HCT116 (cell line): ENCODE measurements at regions not wholly inside any gene's neighbourhood (a gene's known extent, or its start where the extent isn't known, plus 50 kb on each side); places are given as distances from the start of the nearest gene placed in this dataset.

Experiments
- ATAC-seq: fragments of 200-7000 bp; cut with Tn5 transposase; 2 replicates; pipeline ENCODE4 v1.9.1; 2020; ENCODE audit warnings: mild to moderate bottlenecking, moderate library complexity
- BruUV-seq: library from RNA; stranded (reverse); fragments of 400-500 nt; replicated peaks from 2 replicates; lab custom pipeline; 2021; lab: Mats Ljungman, UMichigan
- CTCF ChIA-PET: fragments of 300-600 bp; sonication (Branson Sonifier 250); formaldehyde crosslinking; loops from one replicate; lab custom pipeline; 2021; ENCODE audit warnings: antibody characterized with exemption; lab: Charles Lee
- POLR2A ChIA-PET: fragments of 300-600, 350-600 bp; sonication (Branson Sonifier 250); formaldehyde crosslinking; loops from one replicate; lab custom pipeline; 2021; ENCODE audit warnings: antibody characterized with exemption; lab: Charles Lee
- RAD21 ChIA-PET, 2 experiments: fragments of 300-600 bp; sonication (Branson Sonifier 250); formaldehyde crosslinking; loops; one replicate each; lab custom pipeline; 2023; ENCODE audit warnings: low total read pairs in 2 of 2; ENCODE audit not compliant: uncharacterized antibody in 2 of 2, unreplicated experiment in 2 of 2, low non-redundant PET in 1 of 2; lab: Charles Lee
- DNase-seq: peaks from one replicate; pipeline ENCODE4 v3.0.0-alpha.2; 2010; ENCODE audit warnings: low read depth, low spot score
- H2AFZ ChIP-seq: fragments of 200-600 bp; shearing (Covaris generic), sonication (generic); 2 replicates; pipeline ENCODE4 v1.6.1; 2017; ENCODE audit warnings: low read depth, mixed run types, mixed read lengths, antibody characterized with exemption, low read length; ENCODE audit not compliant: poor library complexity, severe bottlenecking
- H3K27ac ChIP-seq: 2 replicates; pipeline ENCODE4 v1.5.1; 2012; ENCODE audit warnings: low read depth, low read length
- H3K27me3 ChIP-seq: fragments of 200-600 bp; sonication (generic); 2 replicates; pipeline ENCODE4 v1.6.1; 2016; ENCODE audit warnings: mixed run types, low read length, mixed read lengths; ENCODE audit not compliant: insufficient read depth
- H3K36me3 ChIP-seq, 2 experiments: fragments of 200-500 bp in 1 of 2; fragments of 200-600 bp in 1 of 2; sonication (Bioruptor generic) in 1 of 2; sonication (generic) in 1 of 2; 2 replicates each; pipeline versions ENCODE4 v1.5.1 to v1.6.1; 2014 to 2016; ENCODE audit warnings: low read length in 2 of 2, inconsistent platforms in 1 of 2, mixed read lengths in 1 of 2, mixed run types in 1 of 2; ENCODE audit not compliant: insufficient read depth in 2 of 2, control insufficient read depth in 1 of 2
- H3K4me1 ChIP-seq, 2 experiments: fragments of 200-600 bp in 1 of 2; sonication (generic) in 1 of 2; 2 replicates each; pipeline versions ENCODE4 v1.5.1 to v1.6.1; 2012 to 2017; ENCODE audit warnings: low read length in 2 of 2, inconsistent platforms in 1 of 2, mild to moderate bottlenecking in 1 of 2, mixed read lengths in 1 of 2, mixed run types in 1 of 2, moderate library complexity in 1 of 2; ENCODE audit not compliant: insufficient read depth in 2 of 2, control insufficient read depth in 1 of 2
- H3K4me2 ChIP-seq: fragments of 200-600 bp; sonication (generic); 2 replicates; pipeline ENCODE4 v1.6.1; 2017; ENCODE audit warnings: mixed run types, low read length, mixed read lengths
- H3K4me3 ChIP-seq, 2 experiments: fragments of 200-600 bp in 1 of 2; sonication (generic) in 1 of 2; replicated peaks in 1 of 2; 2 replicates each; pipeline ENCODE4 v1.5.1; 2011 to 2016; ENCODE audit warnings: low read length in 2 of 2, control low read depth in 1 of 2, low read depth in 1 of 2, mild to moderate bottlenecking in 1 of 2, mixed read lengths in 1 of 2, mixed run types in 1 of 2
- H3K79me2 ChIP-seq: fragments of 200-600 bp; sonication (generic); 2 replicates; pipeline ENCODE4 v1.6.1; 2017; ENCODE audit warnings: mild to moderate bottlenecking, mixed run types, low read length, moderate library complexity, mixed read lengths; ENCODE audit not compliant: insufficient read depth
- H3K9ac ChIP-seq: fragments of 200-600 bp; sonication (generic); 2 replicates; pipeline ENCODE4 v1.6.1; 2016; ENCODE audit warnings: low read length, mixed read lengths
- H3K9me2 ChIP-seq: fragments of 200-600 bp; sonication (generic), shearing (Covaris generic); 2 replicates; pipeline ENCODE4 v1.6.1; 2017; ENCODE audit warnings: mixed run types, mild to moderate bottlenecking, moderate library complexity; ENCODE audit not compliant: insufficient read depth
- H3K9me3 ChIP-seq, 2 experiments: fragments of 200-500 bp in 1 of 2; fragments of 200-600 bp in 1 of 2; sonication (Bioruptor generic) in 1 of 2; sonication (generic) in 1 of 2; 2 replicates each; pipeline ENCODE4 v1.6.1; 2014 to 2017; ENCODE audit warnings: low read length in 2 of 2, mixed read lengths in 2 of 2, inconsistent platforms in 1 of 2, low read depth in 1 of 2, mild to moderate bottlenecking in 1 of 2, mixed run types in 1 of 2, moderate library complexity in 1 of 2; ENCODE audit not compliant: control insufficient read depth in 1 of 2, insufficient read depth in 1 of 2
- H4K20me1 ChIP-seq: fragments of 200-600 bp; sonication (generic), shearing (Covaris generic); 2 replicates; pipeline ENCODE4 v1.6.1; 2017; ENCODE audit warnings: mixed run types, mild to moderate bottlenecking, moderate library complexity; ENCODE audit not compliant: insufficient read depth
- CEBPB ChIP-seq: IDR thresholded peaks from 2 replicates; pipeline ENCODE4 v1.6.1; 2012; ENCODE audit warnings: low read depth
- CTCF ChIP-seq, 3 experiments: fragments of 200-600 bp in 1 of 3; sonication (generic) in 1 of 3; IDR thresholded peaks in 2 of 3; conservative IDR thresholded peaks in 1 of 3; 2 replicates each; pipeline ENCODE4 v1.5.1; 2012 to 2017; ENCODE audit warnings: low read depth in 2 of 3, low read length in 2 of 3, antibody characterized with exemption in 1 of 3, borderline replicate concordance in 1 of 3, control low read depth in 1 of 3, mild to moderate bottlenecking in 1 of 3, mixed read lengths in 1 of 3, mixed run types in 1 of 3, moderate library complexity in 1 of 3; ENCODE audit not compliant: insufficient read depth in 1 of 3
- ELF1 ChIP-seq: IDR thresholded peaks from 2 replicates; pipeline ENCODE4 v1.6.1; 2012; ENCODE audit warnings: low read depth, borderline replicate concordance
- EZH2 ChIP-seq: fragments of 200-600 bp; sonication (generic); IDR thresholded peaks from 2 replicates; pipeline ENCODE4 v1.6.1; 2017; ENCODE audit warnings: antibody characterized with exemption, mixed run types
- EZH2phosphoT487 ChIP-seq: fragments of 200-600 bp; IDR thresholded peaks from 2 replicates; pipeline ENCODE4 v1.6.1; 2018; ENCODE audit warnings: antibody characterized with exemption, borderline replicate concordance
- JUND ChIP-seq: IDR thresholded peaks from 2 replicates; pipeline ENCODE4 v1.6.1; 2012
- MAX ChIP-seq: IDR thresholded peaks from 2 replicates; pipeline ENCODE4 v1.6.1; 2012
- POLR2AphosphoS5 ChIP-seq: IDR thresholded peaks from 2 replicates; pipeline ENCODE4 v1.6.1; 2011; ENCODE audit warnings: mild to moderate bottlenecking, low read depth, low read length, moderate library complexity
- RAD21 ChIP-seq: IDR thresholded peaks from 2 replicates; pipeline ENCODE4 v1.6.1; 2012; ENCODE audit warnings: low read depth, mild to moderate bottlenecking
- SIN3A ChIP-seq: IDR thresholded peaks from 2 replicates; pipeline ENCODE4 v1.6.1; 2012; ENCODE audit warnings: low read depth
- YY1 ChIP-seq: IDR thresholded peaks from 2 replicates; pipeline ENCODE4 v1.6.1; 2011; ENCODE audit warnings: low read length, low read depth, moderate library complexity, mild to moderate bottlenecking; ENCODE audit not compliant: insufficient replicate concordance; ENCODE audit errors: extremely low read depth
- ZFX ChIP-seq: fragments of 450-650 bp; IDR thresholded peaks from 2 replicates; pipeline ENCODE4 v1.6.1; 2017
- ZNF274 ChIP-seq: fragments of 200-500 bp; sonication (Bioruptor generic); IDR thresholded peaks from 2 replicates; pipeline ENCODE4 v1.6.1; 2014; ENCODE audit warnings: mild to moderate bottlenecking, low read depth, low read length, inconsistent platforms
- intact Hi-C: fragments of 100-400 bp; cut with micrococcal nuclease; formaldehyde crosslinking; loops from 2 replicates; pipeline ENCODE4 v1.10.0; 2022
- TF ChIP-seq, protein P1 (sequence below): IDR thresholded peaks from 2 replicates; pipeline ENCODE4 v1.6.1; 2011; ENCODE audit warnings: mild to moderate bottlenecking, low read length, moderate library complexity; ENCODE audit not compliant: insufficient replicate concordance; ENCODE audit errors: extremely low read depth

GRCh38 chr3:117417411-117417810, 707.8 kb downstream of the TUSC7 start:
- H3K9me3 ChIP-seq, result no peaks in the 10 kb centered on the region; a peak in 1 of 4 replicates
- H3K4me1 ChIP-seq, result no peaks in the 10 kb centered on the region
- H2AFZ ChIP-seq, result no peak overlapping the region
- H3K79me2 ChIP-seq, result no peaks in the 10 kb centered on the region
- no peaks in the 10 kb centered on the region for H3K9me2 ChIP-seq
- H3K4me3 ChIP-seq, result no peak overlapping the region
- CTCF ChIA-PET, result no interaction called here
- H3K9ac ChIP-seq, result no peak overlapping the region
- RAD21 ChIA-PET, result no interaction called here
- no peak for TF ChIP-seq EZH2
- TF ChIP-seq MAX, result no peak
- TF ChIP-seq ZNF274, result no peak
- no peak for TF ChIP-seq CTCF (IDR thresholded peaks at IDR 0.05 in 2 of 3, conservative IDR thresholded peaks at IDR 0.05 in 1 of 3; ENCODE audit: borderline replicate concordance in 1 of 3, insufficient read depth in 1 of 3, low read depth in 2 of 3, low read length in 2 of 3)
- no peak overlapping the region for H3K4me2 ChIP-seq
- POLR2A ChIA-PET, result no interaction called here
- ATAC-seq (no peak), DNase-seq (no peak)
- no peaks in the 10 kb centered on the region for H4K20me1 ChIP-seq
- H3K27ac ChIP-seq, result no peak overlapping the region
- intact Hi-C loops, result no loop called here
- H3K27me3 ChIP-seq, result no peaks in the 10 kb centered on the region
- no peaks in the 10 kb centered on the region for H3K36me3 ChIP-seq
- no TSS peak for BruUV-seq

DNA sequence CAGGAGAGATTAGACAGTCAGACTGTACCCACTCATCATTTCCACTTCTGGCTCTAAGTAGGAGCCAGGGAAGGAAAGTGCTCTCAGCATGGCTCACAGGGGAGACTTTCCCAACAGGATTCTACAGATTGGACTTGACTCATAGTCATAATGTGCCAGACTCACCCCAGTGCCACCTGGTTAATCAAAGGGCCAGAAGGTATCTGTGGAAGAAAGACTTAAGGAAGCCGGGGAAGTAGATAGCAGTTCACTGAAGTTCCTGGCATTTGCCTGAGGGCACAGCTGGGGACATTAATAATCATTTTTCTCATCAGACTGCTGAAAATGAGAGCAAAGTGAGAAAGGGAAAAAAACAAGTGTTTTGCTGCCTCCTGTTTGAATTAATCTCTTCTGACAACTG, 717.5 kb downstream of the TUSC7 start:
- H3K36me3 ChIP-seq, result no peaks in the 10 kb centered on the region
- no peaks in the 10 kb centered on the region for H3K9me2 ChIP-seq
- ATAC-seq, result no peak
- CTCF ChIA-PET, result no interaction called here
- RAD21 ChIA-PET, result no interaction called here
- H3K79me2 ChIP-seq, result no peaks in the 10 kb centered on the region
- BruUV-seq, result no TSS peak
- no peaks in the 10 kb centered on the region for H3K27me3 ChIP-seq
- H3K4me2 ChIP-seq, result no peak overlapping the region
- H3K4me1 ChIP-seq, result no peaks in the 10 kb centered on the region
- POLR2A ChIA-PET, result no interaction called here
- no peak for DNase-seq
- intact Hi-C loops, result no loop called here
- no peaks in the 10 kb centered on the region for H4K20me1 ChIP-seq
- H3K4me3 ChIP-seq, result no peak overlapping the region
- no peaks in the 10 kb centered on the region; a peak in 2 of 4 replicates for H3K9me3 ChIP-seq
- H2AFZ ChIP-seq, result no peak overlapping the region
- no peak overlapping the region for H3K9ac ChIP-seq
- no peak overlapping the region for H3K27ac ChIP-seq
- no peak for TF ChIP-seq EZH2phosphoT487
- TF ChIP-seq ZNF274, result no peak
- no peak for TF ChIP-seq YY1
- no peak for TF ChIP-seq SIN3A
- TF ChIP-seq CEBPB, result no peak
- TF ChIP-seq ZFX, result no peak
- no peak for TF ChIP-seq RAD21
- TF ChIP-seq POLR2AphosphoS5, result no peak
- TF ChIP-seq, protein P1, sequence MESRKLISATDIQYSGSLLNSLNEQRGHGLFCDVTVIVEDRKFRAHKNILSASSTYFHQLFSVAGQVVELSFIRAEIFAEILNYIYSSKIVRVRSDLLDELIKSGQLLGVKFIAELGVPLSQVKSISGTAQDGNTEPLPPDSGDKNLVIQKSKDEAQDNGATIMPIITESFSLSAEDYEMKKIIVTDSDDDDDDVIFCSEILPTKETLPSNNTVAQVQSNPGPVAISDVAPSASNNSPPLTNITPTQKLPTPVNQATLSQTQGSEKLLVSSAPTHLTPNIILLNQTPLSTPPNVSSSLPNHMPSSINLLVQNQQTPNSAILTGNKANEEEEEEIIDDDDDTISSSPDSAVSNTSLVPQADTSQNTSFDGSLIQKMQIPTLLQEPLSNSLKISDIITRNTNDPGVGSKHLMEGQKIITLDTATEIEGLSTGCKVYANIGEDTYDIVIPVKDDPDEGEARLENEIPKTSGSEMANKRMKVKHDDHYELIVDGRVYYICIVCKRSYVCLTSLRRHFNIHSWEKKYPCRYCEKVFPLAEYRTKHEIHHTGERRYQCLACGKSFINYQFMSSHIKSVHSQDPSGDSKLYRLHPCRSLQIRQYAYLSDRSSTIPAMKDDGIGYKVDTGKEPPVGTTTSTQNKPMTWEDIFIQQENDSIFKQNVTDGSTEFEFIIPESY, result no peak
- TF ChIP-seq CTCF (IDR thresholded peaks at IDR 0.05 in 2 of 3, conservative IDR thresholded peaks at IDR 0.05 in 1 of 3; ENCODE audit: borderline replicate concordance in 1 of 3, insufficient read depth in 1 of 3, low read depth in 2 of 3, low read length in 2 of 3), result no peak
- TF ChIP-seq ELF1, result no peak
- TF ChIP-seq JUND, result no peak
